Sigmoid colon (tissue), 6 donors: ENCODE measurements at regions not wholly inside any gene's neighbourhood (a gene's known extent, or its start where the extent isn't known, plus 50 kb on each side); places are given as distances from the start of the nearest gene placed in this dataset.
"Not testable (repeated sequence)": the region's sequence is repeated elsewhere in the genome, so short reads cannot be mapped to it uniquely, and the experiment has no call there.

Experiments
- DNase-seq: peaks from one replicate; pipeline ENCODE4 v3.0.0-alpha.2; 2019
- H3K27ac ChIP-seq, 4 donors: fragments of 200-600 bp; sonication (generic); one replicate each; pipeline ENCODE4 v1.5.1; 2016 to 2019; ENCODE audit warnings: mild to moderate bottlenecking in 1 of 4
- H3K27me3 ChIP-seq, 3 donors: fragments of 200-600 bp; sonication (generic); one replicate each; pipeline ENCODE4 v1.5.1; 2019; ENCODE audit warnings: mild to moderate bottlenecking in 1 of 3
- H3K36me3 ChIP-seq, 4 donors: fragments of 200-600 bp; sonication (generic); one replicate each; pipeline ENCODE4 v1.5.1; 2016 to 2019
- H3K4me1 ChIP-seq, 4 donors: fragments of 200-600 bp; sonication (generic); one replicate each; pipeline ENCODE4 v1.5.1; 2017 to 2019
- H3K4me3 ChIP-seq, 4 donors: fragments of 200-600 bp; sonication (generic); one replicate each; pipeline ENCODE4 v1.5.1; 2017 to 2019; ENCODE audit warnings: mild to moderate bottlenecking in 2 of 4, moderate library complexity in 1 of 4
- H3K9me3 ChIP-seq, 4 donors: fragments of 200-600 bp in 3 of 4; sonication (generic) in 3 of 4; one replicate each; pipeline versions ENCODE4 v1.5.1 to v1.6.1; 2013 to 2019
- CTCF ChIP-seq, 4 experiments: fragments of 450-650 bp in 3 of 4; fragments of 200-600 bp in 1 of 4; IDR thresholded peaks; one replicate each; pipeline ENCODE4 v1.5.1; 2016 to 2019; ENCODE audit warnings: antibody characterized with exemption in 4 of 4, mild to moderate bottlenecking in 3 of 4, moderate library complexity in 2 of 4
- EP300 ChIP-seq, 4 donors: sonication (generic); formaldehyde crosslinking; IDR thresholded peaks; one replicate each; pipeline ENCODE4 v1.6.1; 2017; ENCODE audit warnings: antibody characterized with exemption in 4 of 4
- POLR2A ChIP-seq, 2 donors: fragments of 450-650 bp; IDR thresholded peaks; one replicate each; pipeline ENCODE4 v1.6.1; 2016; ENCODE audit warnings: antibody characterized with exemption in 2 of 2, mild to moderate bottlenecking in 2 of 2, moderate library complexity in 2 of 2
- POLR2AphosphoS5 ChIP-seq, 4 donors: sonication (generic); formaldehyde crosslinking; IDR thresholded peaks; one replicate each; pipeline ENCODE4 v1.6.1; 2017; ENCODE audit warnings: antibody characterized with exemption in 4 of 4
- WGBS, 2 donors: extraction: QIAGEN DNeasy Blood & Tissue Kit; methylation state at CpG; one replicate each; pipeline ENCODE4 v1.1.7; 2013; 5-methylcytosine and 5-hydroxymethylcytosine counted together
- intact Hi-C: fragments of 100-400 bp; cut with DNase I; formaldehyde crosslinking; loops from one replicate; pipeline ENCODE4 v1.15.1; 2023
- donor health status: healthy with polysubstance abuse.
- donor health status: healthy.

GRCh38 chr12:4151362-4152121 lies 122.0 kb upstream of the CCND2 start:
- Histone ChIP-seq H3K4me1 (no peaks in the 10 kb centered on the region), H3K9me3 (no peaks in the 10 kb centered on the region), H3K27ac (no peak overlapping the region), H3K36me3 (no peaks in the 10 kb centered on the region), H3K27me3 (no peaks in the 10 kb centered on the region), H3K4me3 (no peak overlapping the region)
- TF ChIP-seq EP300 (IDR thresholded peaks at IDR 0.05) (no peak), CTCF (IDR thresholded peaks at IDR 0.05) (no peak), POLR2A (IDR thresholded peaks at IDR 0.05) (no peak), POLR2AphosphoS5 (IDR thresholded peaks at IDR 0.05) (no peak)
- DNase-seq: no peak
- intact Hi-C loops: no loop called here
- WGBS, 2 donors: 81 to 83% methylated on average over 4 of the region's 4 CpGs

- DNase-seq, H3K27ac ChIP-seq, intact Hi-C loops, H3K36me3 ChIP-seq, H3K4me1 ChIP-seq, H3K9me3 ChIP-seq, H3K27me3 ChIP-seq, H3K4me3 ChIP-seq: not testable (repeated sequence)
- 95% methylated on average over 11 of the region's 11 CpGs for WGBS, 2 donors
These were observed 123.2 kb upstream of the CCND2 start for GRCh38 chr12:4150355-4150754.

GRCh38 chr12:4148418-4149056 lies 125.0 kb upstream of the CCND2 start:
- Histone ChIP-seq H3K27me3 (no peaks in the 10 kb centered on the region), H3K4me3 (no peak overlapping the region), H3K9me3 (no peaks in the 10 kb centered on the region), H3K4me1 (no peaks in the 10 kb centered on the region), H3K36me3 (no peaks in the 10 kb centered on the region), H3K27ac (no peak overlapping the region)
- peak; percentile 69 for DNase-seq
- 45 to 55% methylated on average over 5 of the region's 5 CpGs for WGBS, 2 donors
- TF ChIP-seq POLR2AphosphoS5 (IDR thresholded peaks at IDR 0.05): no peak
- TF ChIP-seq POLR2A (IDR thresholded peaks at IDR 0.05): no peak
- no peak for TF ChIP-seq EP300 (IDR thresholded peaks at IDR 0.05)
- no peak for TF ChIP-seq CTCF (IDR thresholded peaks at IDR 0.05)
- intact Hi-C loops: no loop called here

- 65 to 80% methylated on average over 7 of the region's 7 CpGs for WGBS, 2 donors
- no peaks in the 10 kb centered on the region for H3K36me3 ChIP-seq
- H3K4me3 ChIP-seq: no peak overlapping the region
- no peaks in the 10 kb centered on the region for H3K4me1 ChIP-seq
- TF ChIP-seq CTCF (IDR thresholded peaks at IDR 0.05): no peak
- TF ChIP-seq POLR2A (IDR thresholded peaks at IDR 0.05): no peak
- no peak for TF ChIP-seq POLR2AphosphoS5 (IDR thresholded peaks at IDR 0.05)
- no peak for TF ChIP-seq EP300 (IDR thresholded peaks at IDR 0.05)
- no peak for DNase-seq
- no peak overlapping the region for H3K27ac ChIP-seq
- no peaks in the 10 kb centered on the region for H3K9me3 ChIP-seq
- peaks cover 0 to 3% (median 0%) of the 10 kb centered on the region in 3 donors for H3K27me3 ChIP-seq
- intact Hi-C loops: no loop called here
These were observed 126.5 kb upstream of the CCND2 start for GRCh38 chr12:4147031-4147481.

- no peak overlapping the region for H3K4me3 ChIP-seq
- H3K4me1 ChIP-seq: no peaks in the 10 kb centered on the region
- H3K27ac ChIP-seq: no peak overlapping the region
- no peak for DNase-seq
- no peaks in the 10 kb centered on the region for H3K9me3 ChIP-seq
- no peak for TF ChIP-seq CTCF (IDR thresholded peaks at IDR 0.05)
- no peak for TF ChIP-seq EP300 (IDR thresholded peaks at IDR 0.05)
- peaks cover 0 to 3% (median 0%) of the 10 kb centered on the region in 3 donors for H3K27me3 ChIP-seq
- H3K36me3 ChIP-seq: no peaks in the 10 kb centered on the region
- intact Hi-C loops: no loop called here
- WGBS, 2 donors: 71 to 82% methylated on average over 15 of the region's 15 CpGs
These were observed 127.3 kb upstream of the CCND2 start for GRCh38 chr12:4145990-4146859.
